Activated T-cell treated with anti-CD3 and anti-CD28 coated beads, Interleukin-2, amount 50 U/mL, for 48 hours (primary cell): ENCODE measurements at regions not wholly inside any gene's neighbourhood (a gene's known extent, or its start where the extent isn't known, plus 50 kb on each side); places are given as distances from the start of the nearest gene placed in this dataset.
"Not testable (repeated sequence)": the region's sequence is repeated elsewhere in the genome, so short reads cannot be mapped to it uniquely, and the experiment has no call there.

Experiments used
- DNase-seq, 2 experiments: peaks; one replicate each; pipeline ENCODE4 v3.0.0-alpha.2; 2020

DNA sequence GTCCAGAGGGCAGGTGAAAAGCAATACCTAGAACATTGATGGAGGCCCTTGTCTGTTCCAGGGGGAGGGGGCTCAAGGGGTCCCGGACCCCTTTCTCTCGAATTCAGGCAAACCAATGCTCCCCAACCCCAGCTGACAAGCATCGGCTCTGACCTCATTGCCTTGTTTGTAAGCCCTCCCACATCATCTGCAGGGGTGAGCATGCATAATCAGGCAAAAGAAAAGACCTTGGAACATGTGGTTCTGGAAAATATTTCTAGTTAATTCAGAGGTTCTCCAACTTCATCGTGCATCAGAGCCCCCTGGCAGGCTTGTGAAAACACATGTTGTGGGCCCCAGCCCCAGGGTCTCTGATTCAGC, 231.3 kb downstream of the TOMM20 start:
- no peak for DNase-seq

DNA sequence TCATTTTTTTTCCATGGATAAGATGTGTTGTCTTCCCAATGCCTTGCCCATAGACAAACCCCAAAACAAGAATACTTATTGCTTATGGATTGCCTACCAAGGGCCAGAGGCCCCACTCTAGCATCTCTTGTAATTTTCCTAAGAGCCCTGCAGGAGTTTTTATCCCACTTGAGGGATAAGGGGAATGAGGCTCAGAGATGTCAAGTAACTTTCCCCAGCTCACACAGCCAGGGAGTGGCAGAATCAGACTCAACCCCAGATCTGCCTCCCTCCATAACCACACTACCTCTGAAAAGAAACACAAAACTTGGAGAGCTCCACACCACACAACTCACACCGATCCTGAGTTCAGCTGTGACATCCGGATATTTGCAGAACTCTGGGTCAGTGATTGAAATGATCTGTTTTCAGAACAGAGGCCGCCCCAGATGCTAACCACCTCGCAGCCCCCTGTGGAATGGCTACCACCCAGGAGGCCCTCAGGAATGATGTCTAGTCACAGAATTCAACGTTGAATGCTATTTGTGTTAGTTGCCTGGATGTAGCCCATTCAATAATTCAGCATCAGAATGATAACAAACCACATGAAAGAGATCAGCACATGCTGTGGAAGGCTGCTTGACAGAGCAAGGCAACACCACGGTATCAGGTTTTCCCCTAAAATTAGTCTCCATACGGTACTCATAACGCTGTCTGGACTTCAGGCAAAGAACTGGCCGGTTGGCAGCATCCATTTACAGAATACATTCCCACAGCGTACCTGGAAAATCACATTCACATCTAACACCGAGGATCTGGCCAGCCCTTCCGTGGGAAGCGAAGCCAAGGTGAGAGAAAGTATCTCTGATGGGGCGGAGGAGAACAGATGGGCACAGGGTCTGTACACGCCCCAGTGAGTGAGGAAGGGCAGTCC, 231.9 kb downstream of the TOMM20 start:
- DNase-seq: no peak

DNA sequence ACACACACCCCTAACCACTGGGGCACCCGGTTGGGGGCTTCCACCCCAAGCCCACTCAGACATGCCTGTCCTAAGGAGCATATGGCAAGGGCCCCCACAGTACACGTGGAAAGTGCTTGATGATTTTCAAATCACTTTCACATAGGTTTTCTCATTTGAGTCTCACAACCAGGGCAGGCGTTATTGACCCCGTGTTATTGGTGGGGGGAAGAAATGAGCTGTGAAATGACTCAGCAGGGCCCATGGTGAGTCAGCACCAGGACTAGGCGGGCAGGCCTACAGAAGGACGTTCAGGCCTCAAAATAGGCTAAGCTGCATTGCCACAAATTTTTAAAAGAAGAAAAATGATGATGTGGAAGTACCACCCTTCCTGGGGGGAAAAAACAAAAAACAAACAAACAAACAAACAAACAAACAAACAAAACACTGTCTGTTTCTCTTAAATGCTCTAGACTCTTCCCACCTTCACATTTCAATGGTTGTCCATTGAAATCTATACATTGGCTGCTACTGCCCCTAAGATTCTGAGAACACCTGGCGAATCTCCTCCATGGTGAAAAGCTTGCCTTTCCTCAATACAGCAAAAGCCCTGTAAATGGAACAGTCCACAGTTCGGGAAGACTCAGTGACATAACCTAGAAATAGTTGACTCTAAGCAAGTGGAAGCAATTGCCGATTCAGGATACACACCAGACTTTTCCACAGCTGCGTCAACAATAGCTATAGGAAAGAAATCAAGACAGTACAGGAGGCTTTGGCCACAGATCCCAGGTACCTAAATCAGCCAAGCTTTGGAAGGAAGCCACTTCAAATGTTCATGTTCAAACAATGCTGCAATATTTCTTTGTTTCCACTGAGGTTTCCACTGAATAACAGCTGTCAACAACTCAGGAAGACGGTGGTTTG, 234.7 kb downstream of the TOMM20 start:
- peak; percentile 68 to 76 for DNase-seq

DNA sequence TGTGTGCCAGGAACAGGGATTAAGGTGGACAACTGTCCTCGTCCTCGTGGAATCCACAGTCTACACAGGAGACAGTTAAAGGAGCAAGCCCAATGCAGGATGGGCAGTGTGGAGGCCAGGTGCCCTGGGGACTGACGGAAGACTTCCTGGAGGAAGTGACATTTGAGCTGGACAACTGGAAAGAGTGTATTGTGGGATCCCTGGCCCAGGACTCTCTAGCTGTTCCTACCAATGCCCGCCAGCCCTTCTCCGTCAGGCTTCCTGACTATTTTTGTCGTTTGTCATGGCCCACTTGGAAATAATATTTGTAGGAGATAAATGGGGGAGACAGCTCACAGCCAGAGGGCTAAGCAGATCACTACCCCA, 235.3 kb downstream of the TOMM20 start:
- DNase-seq: no peak

DNA sequence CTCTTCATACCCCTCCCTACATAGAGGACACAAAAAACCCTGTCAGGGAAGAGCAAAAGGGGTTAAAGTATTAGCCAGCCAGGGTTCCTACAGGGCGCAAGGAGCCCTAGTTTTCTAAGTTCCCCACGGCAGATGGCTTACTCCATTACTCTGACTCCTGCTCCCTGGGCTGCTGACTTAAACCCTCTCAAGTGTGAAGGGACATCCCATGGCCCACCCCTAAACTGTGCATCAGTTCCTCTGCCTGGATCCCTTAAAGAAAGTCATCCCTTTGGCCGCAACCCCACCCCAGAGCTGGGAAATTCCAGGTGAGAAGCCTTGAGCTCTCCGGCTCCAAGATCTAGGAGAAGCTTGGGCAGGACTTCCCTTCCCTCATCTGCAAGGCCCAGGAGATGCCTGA, 236.0 kb downstream of the TOMM20 start:
- DNase-seq: no peak

DNA sequence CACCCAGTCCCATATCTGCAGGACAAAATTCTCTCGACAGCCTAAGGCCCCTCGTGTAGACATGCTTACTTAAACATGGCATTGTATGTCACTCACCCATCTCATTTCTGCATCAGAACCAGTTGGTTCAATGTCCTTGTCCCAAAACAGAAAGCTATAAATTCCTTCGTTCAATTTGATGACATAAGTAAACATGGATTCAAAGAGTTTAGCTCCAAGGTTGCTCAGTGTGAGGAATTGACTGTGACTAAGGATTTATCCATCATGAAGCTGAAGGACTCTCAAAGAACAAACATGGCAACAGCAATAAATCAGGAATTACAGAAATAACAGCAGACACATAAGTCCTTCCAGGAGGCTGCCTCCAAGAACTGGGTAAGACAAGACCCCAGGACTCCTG, 237.2 kb downstream of the TOMM20 start:
- DNase-seq: no peak

DNA sequence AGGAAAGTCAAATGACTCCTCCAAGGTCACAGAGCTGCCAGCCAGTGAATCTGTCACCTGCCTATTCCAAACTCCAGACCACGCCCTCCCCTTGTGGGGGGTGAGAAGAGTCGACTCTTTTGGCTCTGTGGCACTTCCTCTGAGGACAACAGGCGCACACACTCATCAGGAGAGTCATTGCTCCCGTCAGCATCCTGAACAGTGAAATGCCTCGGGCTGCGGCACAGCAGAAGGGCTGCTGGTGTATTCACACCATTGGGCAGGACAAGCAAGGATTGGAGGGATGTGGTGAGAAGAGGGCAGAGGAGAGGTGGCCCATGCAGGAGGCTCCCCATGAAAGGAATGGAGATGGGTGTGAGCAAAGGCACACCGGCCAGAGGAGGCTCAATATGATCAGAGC, 239.0 kb downstream of the TOMM20 start:
- no peak for DNase-seq

DNA sequence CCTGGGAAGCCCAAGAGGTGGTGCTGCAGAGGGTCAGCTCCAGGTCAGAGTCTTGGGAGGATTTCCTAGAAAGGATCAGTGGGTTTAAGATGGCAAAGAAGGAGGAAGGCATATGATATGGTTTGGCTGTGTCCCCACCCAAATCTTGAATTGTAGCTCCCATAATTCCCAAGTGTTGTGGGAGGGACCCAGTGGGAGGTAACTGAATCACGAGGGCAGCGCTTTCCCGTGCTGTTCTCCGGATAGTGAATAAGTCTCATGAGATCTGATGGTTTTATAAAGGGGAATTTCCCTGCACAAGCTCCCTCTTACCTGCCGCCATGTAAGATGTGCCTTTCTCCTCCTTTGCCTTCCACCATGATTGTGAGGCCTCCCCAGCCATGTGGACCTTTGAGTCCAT, 240.4 kb downstream of the TOMM20 start:
- not testable (repeated sequence) for DNase-seq

DNA sequence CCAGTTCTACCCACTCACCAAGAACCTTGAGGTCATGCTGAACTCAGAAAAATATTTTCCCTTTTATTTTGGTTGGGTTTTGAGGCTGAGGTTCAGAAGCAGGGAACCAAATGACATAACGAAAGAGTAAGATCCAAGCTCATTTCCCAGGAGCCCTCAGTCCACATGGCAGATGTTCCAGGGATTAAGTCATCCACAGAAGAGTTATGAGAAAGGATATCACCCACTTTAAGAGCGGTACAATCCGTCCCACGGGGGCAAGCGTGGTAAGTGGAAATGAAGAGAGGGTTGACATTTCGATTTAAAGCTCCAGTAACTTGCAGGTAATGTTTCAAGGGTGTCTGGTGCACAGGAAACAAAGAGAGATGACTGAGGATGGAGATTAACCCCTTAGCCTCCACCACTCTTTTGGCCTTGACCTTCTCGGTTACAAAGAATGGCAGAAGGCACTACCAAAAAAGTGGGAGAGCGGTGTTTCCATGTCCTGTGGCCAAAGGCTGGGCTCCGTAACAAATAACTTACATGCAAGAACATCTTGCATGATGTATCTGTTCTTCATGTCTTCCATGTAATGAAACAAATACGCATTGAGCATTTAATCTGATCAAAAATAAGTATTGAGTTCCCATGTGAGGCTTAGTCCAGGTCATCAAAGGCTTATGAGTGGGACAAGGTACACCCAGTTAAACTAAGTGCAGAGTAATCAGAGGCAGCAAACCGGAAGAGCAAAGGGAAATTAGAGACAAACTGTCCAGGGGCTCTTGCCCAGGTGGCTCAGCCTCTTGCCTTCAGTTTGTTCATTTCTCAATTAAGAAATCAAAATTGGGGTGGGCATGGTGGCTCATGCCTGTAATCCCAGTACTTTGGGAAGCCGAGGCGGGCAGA, 241.4 kb downstream of the TOMM20 start:
- no peak for DNase-seq

DNA sequence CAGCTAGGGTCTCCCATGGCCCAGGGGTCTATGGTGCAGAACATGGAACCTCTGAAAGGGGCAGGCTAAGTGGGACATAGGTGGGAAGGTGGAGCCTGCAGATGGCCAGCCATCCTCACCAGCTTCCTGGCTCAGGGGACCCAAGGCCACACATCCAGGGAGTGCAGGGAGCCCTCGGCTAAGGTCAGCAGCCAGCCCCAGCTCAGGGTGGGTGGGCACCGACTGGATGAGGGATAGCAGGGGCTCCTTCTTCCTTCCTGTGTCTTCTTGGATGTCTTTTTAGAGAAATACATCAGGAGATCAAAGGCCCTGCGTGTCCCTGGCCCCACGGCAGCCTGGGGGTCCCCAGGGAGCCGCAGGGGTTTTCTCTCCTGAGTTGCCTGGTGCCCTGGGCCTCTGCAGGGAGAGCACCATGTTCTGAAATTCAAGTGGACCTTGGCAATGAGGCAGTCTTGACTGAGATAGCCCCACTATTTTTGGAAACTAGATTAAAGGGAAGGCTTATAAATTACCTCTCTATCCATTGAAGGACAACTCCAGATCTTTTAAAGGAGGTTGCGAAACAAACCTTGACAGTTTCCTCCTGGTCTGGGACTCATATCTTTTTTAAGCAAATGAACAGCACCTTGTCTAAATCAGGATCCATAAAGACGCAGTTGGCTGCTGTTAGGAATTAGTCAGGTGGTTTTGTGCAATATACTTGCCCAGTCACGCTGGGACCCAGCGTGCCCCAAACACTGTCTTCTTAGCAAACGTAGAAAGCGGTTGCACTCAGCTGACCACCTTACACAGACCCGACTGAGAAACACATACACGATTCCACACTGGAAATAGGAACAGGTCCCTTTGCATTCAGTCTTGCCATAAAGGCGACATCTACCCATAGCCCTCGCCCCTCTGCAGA, 242.3 kb downstream of the TOMM20 start:
- no peak for DNase-seq

DNA sequence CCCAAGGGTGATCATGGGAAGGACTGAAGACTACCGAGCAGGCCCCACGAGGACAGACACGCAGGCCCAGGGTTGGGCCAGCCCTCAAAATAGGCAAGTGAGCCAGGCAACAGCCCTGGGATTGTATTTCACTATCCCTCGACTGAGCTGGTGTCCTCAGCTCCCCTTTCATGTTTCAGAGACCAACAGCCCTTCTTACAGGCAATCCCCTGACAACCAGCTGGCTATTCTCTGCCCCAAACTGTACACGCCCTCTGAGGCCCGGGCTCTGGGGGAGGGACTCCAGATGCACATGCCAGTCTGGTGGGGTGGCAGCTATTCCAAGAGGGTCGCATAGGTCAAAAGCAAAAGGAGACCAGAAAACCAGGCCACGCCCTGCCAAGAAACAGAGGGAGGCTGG, 243.0 kb downstream of the TOMM20 start:
- no peak for DNase-seq

DNA sequence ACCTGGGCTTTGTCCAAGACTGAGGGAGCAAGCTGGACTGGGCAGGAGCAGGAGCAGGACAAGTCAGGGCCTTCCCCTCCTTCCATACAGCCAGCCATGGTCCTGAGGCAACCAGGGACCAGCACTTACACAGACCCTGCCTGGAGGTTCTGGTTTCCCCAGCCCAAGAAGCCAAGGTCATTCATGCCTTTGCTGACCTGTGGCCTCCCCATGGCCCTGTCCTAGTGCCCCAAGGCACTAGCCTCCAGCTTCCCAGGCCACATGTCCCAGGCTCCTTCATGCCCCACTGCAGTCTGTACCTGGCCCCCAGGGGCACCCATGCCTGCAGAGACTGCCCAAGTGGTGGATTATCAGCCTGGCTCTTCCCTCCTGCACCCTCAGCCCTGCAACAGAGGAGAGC, 243.9 kb downstream of the TOMM20 start:
- no peak for DNase-seq

DNA sequence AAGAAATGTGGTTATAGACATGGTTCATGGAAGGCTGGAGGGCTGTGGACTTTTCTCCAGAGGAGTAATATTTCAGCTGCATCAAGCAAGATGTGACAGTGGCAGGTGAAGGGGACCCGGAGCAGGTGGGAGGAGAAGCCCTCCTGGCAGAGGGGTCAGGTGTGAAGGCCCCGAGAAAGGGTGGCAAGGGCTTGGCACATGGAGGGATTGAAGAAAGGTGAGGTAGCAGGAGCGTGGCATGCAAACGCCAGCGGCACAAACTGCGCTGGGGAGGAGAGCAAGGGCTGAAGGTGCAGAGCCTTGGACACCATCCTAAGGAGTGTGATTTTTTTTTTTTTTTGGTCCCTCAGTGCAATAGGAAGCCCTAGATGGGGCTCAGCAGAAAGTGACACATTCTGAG, 244.6 kb downstream of the TOMM20 start:
- DNase-seq: no peak

DNA sequence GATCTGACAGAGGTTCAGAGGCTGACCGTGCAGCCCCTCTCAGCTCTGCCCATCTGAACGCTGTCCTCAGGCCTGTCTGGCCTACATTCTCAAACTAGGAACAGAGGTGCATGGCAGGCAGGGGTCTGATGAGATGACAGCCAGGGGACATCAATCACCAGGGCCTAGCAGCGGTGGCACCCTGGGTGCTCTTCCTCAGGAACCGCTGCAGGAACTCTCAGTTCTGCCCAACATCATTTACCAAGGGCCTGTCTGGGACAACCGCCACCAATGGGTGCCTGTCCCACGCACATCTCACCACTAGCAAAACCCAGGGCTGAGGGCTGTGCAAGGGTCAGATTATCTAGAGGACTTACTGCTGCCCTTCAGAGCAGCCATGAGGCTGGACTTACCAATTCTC, 245.7 kb downstream of the TOMM20 start:
- DNase-seq: no peak

DNA sequence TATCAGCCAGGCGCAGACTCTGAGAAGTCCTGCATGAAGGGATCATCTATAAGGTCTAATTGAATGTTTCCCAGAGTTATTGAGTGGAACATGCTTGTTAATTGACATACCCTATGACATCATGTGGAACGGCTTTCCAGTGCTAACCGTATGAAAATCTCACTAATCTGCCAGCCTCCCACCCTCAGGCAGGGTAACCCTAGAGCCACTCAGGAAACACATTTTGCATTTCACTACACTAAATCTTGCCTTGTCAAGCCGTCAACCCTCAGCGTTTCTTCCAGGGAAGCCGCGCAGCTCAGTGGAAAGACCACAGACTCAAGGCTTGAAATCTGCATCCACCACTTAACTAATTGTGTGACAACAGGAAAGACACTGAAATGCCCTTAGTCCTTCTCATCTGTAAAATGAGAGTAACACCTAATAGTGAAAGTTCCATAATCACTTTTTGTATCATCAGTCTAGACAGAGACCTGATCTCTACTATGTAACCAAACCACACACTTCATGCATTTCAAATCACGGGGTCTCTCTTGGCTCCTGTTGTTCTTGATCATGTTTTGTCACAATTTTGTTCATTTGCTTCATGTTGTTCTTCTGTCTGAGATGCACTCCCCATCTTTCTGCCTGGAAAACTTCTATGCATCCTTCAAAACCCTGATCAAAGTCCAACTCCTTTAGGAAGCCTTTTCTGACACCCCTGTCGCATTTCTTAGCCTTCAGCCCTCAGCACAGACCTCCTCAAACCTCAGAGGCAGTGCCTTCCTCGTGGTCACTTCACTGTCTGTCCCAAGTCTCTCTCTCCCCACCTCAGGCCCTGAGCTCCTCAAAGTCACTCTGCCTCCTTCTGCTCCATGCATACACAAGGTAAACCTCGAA, 246.5 kb downstream of the TOMM20 start:
- DNase-seq: peak; percentile 59 to 61

DNA sequence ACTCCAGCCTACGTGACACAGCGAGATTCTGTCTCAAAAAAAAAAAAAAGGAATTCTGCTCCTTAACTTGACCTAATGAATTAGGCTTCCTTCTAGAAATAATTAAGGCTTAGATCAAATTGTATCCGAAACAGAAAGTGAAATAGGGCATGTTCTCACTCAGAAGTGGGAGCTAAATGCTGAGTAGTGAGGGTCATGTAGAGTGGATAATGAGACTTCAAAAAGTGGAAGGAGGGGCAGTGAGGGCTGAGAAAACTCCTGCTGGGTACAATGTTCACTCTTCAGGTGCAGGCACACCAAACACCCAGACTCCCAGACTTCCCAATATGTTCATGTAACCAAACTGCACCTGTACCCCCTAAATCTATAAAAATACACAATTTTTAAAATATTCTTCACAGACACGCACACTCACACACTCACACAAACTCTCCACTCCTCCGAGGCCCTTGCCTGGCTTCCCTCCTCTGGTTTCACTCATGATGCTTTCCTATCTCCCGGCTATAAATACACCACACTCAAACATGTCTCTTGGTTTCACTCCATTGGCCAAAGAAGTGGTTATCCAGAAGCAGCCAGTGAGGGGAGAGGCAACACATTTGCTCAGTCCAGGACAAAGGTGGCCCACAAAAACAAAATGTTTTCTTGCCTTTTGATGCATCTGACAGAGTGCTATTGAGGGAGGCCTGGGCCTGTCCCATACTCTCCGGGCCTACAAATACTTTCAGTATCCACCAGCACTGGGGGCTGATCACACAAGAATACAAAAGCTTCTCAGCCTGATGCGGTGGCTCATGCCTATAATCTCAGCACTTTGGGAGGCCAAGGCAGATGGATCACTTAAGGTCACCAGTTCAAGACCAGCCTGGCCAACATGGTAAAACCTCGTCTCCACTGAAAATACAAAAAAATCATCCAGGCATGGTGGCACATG, 249.2 kb downstream of the TOMM20 start:
- DNase-seq: no peak

DNA sequence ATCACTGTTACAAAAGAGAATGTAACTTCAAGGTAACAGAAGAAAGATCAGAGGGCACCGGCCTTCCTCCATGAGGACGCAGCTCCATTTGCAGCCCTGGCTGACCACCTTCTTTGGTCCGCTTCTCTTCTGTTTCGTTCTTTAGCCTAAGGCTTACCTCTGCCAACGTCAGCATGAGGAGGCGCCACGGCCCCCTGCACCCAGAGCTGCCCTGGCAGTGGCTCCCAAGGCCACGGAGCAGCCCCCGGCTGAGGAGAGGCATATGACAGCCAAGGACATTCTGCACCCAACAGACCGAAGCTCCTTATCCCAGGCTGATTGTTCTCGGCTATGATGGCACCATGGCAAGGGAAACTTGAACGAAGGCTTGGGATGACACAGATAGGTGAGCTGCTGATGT, 250.3 kb downstream of the TOMM20 start:
- no peak for DNase-seq

DNA sequence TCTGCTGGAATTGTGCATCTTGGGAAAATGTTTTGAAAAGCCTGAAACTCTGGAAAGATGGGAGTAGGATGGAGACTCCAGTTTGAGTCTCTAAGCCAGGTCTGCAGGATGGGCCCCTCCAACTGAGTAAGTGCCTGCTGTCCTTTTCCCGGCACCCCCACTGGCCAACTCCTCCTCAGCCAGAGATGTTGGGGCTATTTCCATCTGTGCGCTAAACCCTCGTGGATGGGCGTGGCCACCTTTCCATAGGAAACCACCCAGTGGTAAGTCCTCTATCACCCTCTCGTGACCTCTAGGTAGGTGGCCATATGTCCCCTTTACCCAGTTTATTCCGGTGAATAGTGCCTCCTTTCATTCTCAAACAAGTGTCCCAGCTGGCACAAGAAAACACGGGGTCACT, 250.9 kb downstream of the TOMM20 start:
- no peak for DNase-seq

DNA sequence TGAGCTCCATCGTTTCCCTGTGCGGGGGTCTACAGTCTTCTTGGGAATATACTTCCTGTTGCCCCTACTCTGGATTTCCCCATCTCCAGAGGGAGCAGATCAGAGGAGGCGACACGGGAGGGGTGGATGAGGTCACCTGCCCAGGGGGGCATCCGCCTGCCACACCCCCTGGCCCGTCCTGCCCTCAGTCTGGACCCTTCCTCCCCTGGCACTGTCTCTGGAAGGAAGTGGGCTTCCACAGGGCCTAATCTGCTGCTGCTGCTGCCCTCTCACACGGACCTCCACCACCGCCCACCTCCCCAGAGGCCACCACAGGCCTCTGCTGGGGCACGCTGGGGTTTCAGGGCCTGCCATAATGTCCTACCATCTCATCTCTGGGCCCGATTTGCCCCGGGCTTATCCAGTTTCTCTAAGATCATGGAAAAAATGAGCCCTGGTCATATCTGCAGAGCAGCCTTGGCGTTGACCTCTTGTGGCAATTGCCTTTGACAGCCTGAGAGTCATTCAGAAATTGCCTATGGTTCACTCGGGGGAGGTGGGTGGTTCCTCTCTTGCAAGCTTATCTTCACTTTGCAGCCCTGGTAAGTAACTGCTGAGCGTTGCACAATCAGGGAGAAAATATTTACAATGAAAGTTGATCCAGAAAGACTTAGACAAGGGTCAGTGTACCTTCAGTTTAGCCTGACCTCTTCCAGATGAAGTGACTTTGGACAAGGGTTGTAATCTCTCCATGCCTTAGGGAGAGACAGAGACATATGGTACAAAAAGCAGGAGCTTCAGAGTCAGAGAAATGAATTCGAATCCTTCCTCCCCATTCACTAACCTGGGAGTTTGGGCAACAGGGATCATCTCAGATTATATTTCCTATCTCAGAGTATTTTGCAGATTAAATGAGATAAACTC, 252.4 kb downstream of the TOMM20 start:
- peak; percentile 57 to 62 for DNase-seq
